Spleen (tissue), 7 donors: ENCODE measurements at regions not wholly inside any gene's neighbourhood (a gene's known extent, or its start where the extent isn't known, plus 50 kb on each side); places are given as distances from the start of the nearest gene placed in this dataset.

Source experiments
- POLR2A ChIP-seq, 3 donors: fragments of 450-650 bp; IDR thresholded peaks; one replicate each; pipeline ENCODE4 v1.5.1; 2017; ENCODE audit warnings: antibody characterized with exemption in 3 of 3, mild to moderate bottlenecking in 1 of 3
- POLR2AphosphoS5 ChIP-seq, 3 donors: sonication (generic); formaldehyde crosslinking; IDR thresholded peaks; one replicate each; pipeline ENCODE4 v1.5.1; 2017; ENCODE audit warnings: antibody characterized with exemption in 3 of 3
- TF ChIP-seq, protein P1 (sequence below), 11 experiments: fragments of 200-600 bp in 7 of 11; fragments of 450-650 bp in 4 of 11; sonication (generic) in 4 of 11; IDR thresholded peaks in 8 of 11; conservative IDR thresholded peaks in 3 of 11; 1 replicate in 7 of 11; 2 replicates in 4 of 11; pipeline versions ENCODE4 v1.4.0 to v1.8.0; 2016 to 2021; ENCODE audit warnings: antibody characterized with exemption in 11 of 11, inconsistent platforms in 4 of 11, mild to moderate bottlenecking in 1 of 11
- donor health status: DM: no; HTN: no; CAD: no; lungs with moderate emphysema.
- donor health status: DM: no; HTN: no; CAD: no.
- donor health status: DM: no; HTN: no; CAD: no.

DNA sequence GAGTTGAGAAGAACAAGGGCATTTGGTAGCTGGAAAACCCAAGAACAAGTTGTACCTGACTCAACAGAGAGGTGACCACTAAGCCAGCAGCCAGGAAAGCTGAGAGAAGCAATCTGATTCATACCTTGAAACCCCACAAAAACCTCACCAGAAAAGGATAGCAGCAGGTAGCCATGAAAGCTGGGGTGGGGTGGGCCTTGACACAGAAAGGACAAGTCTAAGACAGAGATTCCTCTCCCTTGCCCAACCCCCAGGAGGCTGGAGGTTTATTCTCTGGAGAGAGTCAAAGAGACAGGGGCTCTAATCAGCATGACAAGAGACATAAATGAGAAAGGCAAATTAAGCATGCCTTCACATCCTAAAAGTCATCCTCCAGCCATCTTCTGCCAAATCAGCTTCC is 151.7 kb upstream of the DST start:
- TF ChIP-seq, protein P1, sequence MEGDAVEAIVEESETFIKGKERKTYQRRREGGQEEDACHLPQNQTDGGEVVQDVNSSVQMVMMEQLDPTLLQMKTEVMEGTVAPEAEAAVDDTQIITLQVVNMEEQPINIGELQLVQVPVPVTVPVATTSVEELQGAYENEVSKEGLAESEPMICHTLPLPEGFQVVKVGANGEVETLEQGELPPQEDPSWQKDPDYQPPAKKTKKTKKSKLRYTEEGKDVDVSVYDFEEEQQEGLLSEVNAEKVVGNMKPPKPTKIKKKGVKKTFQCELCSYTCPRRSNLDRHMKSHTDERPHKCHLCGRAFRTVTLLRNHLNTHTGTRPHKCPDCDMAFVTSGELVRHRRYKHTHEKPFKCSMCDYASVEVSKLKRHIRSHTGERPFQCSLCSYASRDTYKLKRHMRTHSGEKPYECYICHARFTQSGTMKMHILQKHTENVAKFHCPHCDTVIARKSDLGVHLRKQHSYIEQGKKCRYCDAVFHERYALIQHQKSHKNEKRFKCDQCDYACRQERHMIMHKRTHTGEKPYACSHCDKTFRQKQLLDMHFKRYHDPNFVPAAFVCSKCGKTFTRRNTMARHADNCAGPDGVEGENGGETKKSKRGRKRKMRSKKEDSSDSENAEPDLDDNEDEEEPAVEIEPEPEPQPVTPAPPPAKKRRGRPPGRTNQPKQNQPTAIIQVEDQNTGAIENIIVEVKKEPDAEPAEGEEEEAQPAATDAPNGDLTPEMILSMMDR (IDR thresholded peaks at IDR 0.05 in 8 of 11, conservative IDR thresholded peaks at IDR 0.05 in 3 of 11): no peak
- no peak for TF ChIP-seq POLR2A (IDR thresholded peaks at IDR 0.05)
- no peak for TF ChIP-seq POLR2AphosphoS5 (IDR thresholded peaks at IDR 0.05)
